GM13976 (cell line): ENCODE measurements at regions not wholly inside any gene's neighbourhood (a gene's known extent, or its start where the extent isn't known, plus 50 kb on each side); places are given as distances from the start of the nearest gene placed in this dataset.

ENCODE experiments used
- DNase-seq: peaks from one replicate; pipeline ENCODE4 v3.0.0; 2012; ENCODE audit warnings: low spot score
- in situ Hi-C: fragments of 300-500 bp; cut with MboI; formaldehyde crosslinking; loops from one replicate; pipeline ENCODE4 v1.12.0; 2022; ENCODE audit warnings: low sequenced_read_pairs, mixed read lengths, inconsistent platforms; ENCODE audit not compliant: unreplicated experiment
- TF ChIP-seq, protein P1 (sequence below): IDR thresholded peaks from 2 replicates; pipeline ENCODE4 v1.5.1; 2012; ENCODE audit warnings: borderline replicate concordance, mild to moderate bottlenecking; ENCODE audit not compliant: insufficient read depth; ENCODE audit errors: extremely low read depth, missing control alignments, control extremely low read depth

DNA sequence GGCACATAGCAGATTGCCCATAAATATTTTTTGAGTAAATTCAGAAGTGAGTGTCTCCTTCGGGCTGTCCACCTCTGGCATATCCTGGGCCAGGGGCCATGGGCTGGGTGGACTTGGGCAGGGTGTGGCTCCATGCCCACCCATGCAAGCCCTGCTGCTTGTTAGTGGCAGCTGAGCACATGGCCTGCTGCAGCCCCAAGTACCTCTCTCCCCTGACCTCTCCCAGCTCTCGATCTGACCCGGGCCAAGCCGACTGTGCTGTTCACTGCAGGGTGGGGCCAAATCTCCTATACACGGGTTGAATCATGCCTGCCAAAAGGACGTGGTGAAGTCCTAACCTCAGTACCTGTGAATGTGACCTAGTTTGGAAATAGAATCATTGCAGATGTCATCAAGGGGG lies 132.5 kb upstream of the C1orf174 start:
- TF ChIP-seq, protein P1, sequence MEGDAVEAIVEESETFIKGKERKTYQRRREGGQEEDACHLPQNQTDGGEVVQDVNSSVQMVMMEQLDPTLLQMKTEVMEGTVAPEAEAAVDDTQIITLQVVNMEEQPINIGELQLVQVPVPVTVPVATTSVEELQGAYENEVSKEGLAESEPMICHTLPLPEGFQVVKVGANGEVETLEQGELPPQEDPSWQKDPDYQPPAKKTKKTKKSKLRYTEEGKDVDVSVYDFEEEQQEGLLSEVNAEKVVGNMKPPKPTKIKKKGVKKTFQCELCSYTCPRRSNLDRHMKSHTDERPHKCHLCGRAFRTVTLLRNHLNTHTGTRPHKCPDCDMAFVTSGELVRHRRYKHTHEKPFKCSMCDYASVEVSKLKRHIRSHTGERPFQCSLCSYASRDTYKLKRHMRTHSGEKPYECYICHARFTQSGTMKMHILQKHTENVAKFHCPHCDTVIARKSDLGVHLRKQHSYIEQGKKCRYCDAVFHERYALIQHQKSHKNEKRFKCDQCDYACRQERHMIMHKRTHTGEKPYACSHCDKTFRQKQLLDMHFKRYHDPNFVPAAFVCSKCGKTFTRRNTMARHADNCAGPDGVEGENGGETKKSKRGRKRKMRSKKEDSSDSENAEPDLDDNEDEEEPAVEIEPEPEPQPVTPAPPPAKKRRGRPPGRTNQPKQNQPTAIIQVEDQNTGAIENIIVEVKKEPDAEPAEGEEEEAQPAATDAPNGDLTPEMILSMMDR: no peak
- in situ Hi-C loops: no loop called here

GRCh38 chr1:4033129-4033676 lies 133.1 kb upstream of the C1orf174 start:
- TF ChIP-seq, protein P1: no peak
- in situ Hi-C loops: no loop called here
- DNase-seq: no peak

More for the DNA sequence above, 132.5 kb upstream of the C1orf174 start:
- no peak for DNase-seq

GRCh38 chr1:4033713-4034112 lies 133.6 kb upstream of the C1orf174 start:
- TF ChIP-seq, protein P1: no peak
- in situ Hi-C loops: no loop called here
- DNase-seq: no peak

- TF ChIP-seq, protein P1: no peak
- no peak for DNase-seq
- in situ Hi-C loops: no loop called here
Measured at GRCh38 chr1:4034318-4034887, 134.3 kb upstream of the C1orf174 start.

DNA sequence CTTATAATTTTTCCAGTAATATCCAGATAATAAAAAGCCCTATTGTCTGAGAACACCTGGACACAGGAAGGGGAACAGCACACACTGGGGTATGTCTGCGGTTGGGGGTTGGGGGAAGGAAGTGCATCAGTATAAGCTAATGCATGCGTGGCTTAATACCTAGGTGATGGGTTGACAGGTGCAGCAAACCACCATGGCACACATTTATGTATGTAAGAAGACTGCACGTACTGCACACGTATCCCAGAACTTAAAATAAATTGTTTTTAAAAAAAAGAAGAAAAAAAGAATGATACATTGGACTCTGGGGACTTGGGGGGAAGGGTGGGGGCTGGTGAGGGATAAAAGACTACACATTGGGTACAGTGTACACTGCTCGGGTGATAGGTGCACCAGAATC lies 144.9 kb upstream of the C1orf174 start:
- DNase-seq: no peak
- in situ Hi-C loops: no loop called here
- TF ChIP-seq, protein P1: no peak

DNA sequence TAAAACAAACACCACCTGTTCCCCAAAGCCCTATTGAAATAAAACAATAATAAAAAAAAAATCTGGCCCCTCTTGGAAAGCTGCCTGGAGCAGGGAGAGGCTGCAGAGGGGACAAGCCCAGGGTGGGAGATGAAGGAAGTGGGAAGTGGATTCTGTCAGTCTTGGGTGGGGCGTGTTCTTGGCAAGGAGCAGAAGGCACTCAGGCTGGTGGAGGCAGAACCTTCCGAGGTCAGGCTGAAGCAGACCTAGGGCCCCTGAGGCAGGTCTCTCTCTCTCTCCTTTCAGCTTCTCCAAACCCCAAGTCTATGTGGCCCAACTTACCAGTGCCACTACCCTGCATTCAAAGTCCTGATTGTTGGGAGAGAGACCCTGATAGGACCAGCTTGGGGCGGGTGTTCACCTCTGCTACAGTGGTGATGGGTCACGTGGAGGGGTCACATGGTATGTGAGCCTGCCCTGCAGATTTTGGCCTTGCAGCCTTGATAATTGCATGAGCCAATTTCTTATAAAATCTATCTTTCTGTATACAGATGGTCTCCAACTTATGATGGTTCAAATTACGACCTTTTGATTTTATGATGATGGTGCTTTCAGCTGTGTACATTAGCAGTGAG lies 145.4 kb upstream of the C1orf174 start:
- TF ChIP-seq, protein P1: no peak
- in situ Hi-C loops: no loop called here
- DNase-seq: no peak
